ENCODE measurements at regions not wholly inside any gene's neighbourhood (a gene's known extent, or its start where the extent isn't known, plus 50 kb on each side); places are given as distances from the start of the nearest gene placed in this dataset.

DNA sequence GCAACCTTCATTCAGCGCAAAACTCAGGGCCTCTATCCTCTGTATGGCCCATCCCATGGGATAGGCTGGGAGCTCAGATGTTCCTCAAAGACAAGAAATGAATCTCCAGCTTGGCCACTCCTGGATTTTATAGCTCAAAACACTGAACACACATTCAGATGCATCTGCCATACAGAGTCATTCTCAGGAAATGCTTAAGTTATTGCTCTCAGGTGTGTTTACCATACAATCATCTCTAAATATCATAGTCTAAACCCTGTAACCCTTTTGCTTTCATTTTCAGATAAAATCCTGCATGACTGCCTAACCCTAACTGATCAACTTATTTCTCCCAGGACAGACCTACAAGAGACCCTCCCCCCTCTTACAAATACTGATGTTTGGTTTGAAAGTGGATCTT lies 140.9 kb upstream of the FMR1 start:
- no peaks in the 10 kb centered on the region for H3K79me2 ChIP-seq (ENCODE audit: insufficient read depth, low read depth, low read length)
- POLR2A ChIA-PET = no interaction called here
- H2AFZ ChIP-seq (ENCODE audit: low read length) = no peak overlapping the region
- H3K4me1 ChIP-seq (ENCODE audit: insufficient read depth, low read length, poor library complexity, severe bottlenecking) = no peaks in the 10 kb centered on the region
- H3K27ac ChIP-seq (ENCODE audit: low read depth, low read length, poor library complexity, severe bottlenecking) = no peak overlapping the region
- BruUV-seq (replicated peaks) = no TSS peak
- H3K9me3 ChIP-seq (ENCODE audit: low read length) = no peaks in the 10 kb centered on the region
- CTCF ChIA-PET (ENCODE audit: unreplicated experiment) = no interaction called here
- H3K4me2 ChIP-seq (ENCODE audit: low read length) = no peak overlapping the region
- DNase-seq (ENCODE audit: low spot score) = no peak
- H3K4me3 ChIP-seq (ENCODE audit: low read depth, low read length, poor library complexity, severe bottlenecking) = no peak overlapping the region
- no peaks in the 10 kb centered on the region for H3K36me3 ChIP-seq (ENCODE audit: insufficient read depth, low read length)
- no peaks in the 10 kb centered on the region for H3K9me2 ChIP-seq (ENCODE audit: insufficient read depth, low read length)
- TF ChIP-seq EZH2phosphoT487 (IDR thresholded peaks at IDR 0.05; ENCODE audit: borderline replicate concordance, low read depth, low read length) = no peak
- TF ChIP-seq, protein P1, sequence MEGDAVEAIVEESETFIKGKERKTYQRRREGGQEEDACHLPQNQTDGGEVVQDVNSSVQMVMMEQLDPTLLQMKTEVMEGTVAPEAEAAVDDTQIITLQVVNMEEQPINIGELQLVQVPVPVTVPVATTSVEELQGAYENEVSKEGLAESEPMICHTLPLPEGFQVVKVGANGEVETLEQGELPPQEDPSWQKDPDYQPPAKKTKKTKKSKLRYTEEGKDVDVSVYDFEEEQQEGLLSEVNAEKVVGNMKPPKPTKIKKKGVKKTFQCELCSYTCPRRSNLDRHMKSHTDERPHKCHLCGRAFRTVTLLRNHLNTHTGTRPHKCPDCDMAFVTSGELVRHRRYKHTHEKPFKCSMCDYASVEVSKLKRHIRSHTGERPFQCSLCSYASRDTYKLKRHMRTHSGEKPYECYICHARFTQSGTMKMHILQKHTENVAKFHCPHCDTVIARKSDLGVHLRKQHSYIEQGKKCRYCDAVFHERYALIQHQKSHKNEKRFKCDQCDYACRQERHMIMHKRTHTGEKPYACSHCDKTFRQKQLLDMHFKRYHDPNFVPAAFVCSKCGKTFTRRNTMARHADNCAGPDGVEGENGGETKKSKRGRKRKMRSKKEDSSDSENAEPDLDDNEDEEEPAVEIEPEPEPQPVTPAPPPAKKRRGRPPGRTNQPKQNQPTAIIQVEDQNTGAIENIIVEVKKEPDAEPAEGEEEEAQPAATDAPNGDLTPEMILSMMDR (conservative IDR thresholded peaks at IDR 0.05; ENCODE audit: low read length) = no peak
- H4K20me1 ChIP-seq (ENCODE audit: insufficient read depth, low read length) = no peaks in the 10 kb centered on the region
- intact Hi-C loops (cut with micrococcal nuclease; ENCODE audit: unreplicated experiment) = no loop called here

DNA sequence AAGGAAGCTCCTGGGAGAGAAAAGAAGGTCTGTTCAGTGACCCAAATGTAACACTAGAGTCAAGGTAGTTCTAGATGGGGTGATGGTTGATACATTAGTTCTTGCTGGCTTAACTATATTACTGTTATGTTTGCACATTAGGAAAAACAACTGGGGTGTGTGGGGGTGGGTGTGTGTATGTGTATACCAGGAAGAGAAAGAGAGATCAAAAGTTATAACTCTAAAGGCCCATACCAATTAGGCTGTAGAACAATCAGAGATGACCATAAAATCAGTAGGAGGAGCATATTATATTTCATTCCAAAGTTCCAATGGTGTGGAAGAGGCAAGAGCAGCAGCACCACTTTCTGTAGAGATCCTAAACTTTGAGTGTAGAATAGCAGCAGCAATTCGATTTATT lies 134.7 kb upstream of the FMR1 start:
- no peaks in the 10 kb centered on the region for H3K9me3 ChIP-seq (ENCODE audit: low read length)
- no peaks in the 10 kb centered on the region for H3K9me2 ChIP-seq (ENCODE audit: insufficient read depth, low read length)
- POLR2A ChIA-PET = no interaction called here
- no peak overlapping the region for H3K27ac ChIP-seq (ENCODE audit: low read depth, low read length, poor library complexity, severe bottlenecking)
- DNase-seq (ENCODE audit: low spot score) = no peak
- H3K4me3 ChIP-seq (ENCODE audit: low read depth, low read length, poor library complexity, severe bottlenecking) = no peak overlapping the region
- TF ChIP-seq, protein P1 (conservative IDR thresholded peaks at IDR 0.05; ENCODE audit: low read length) = no peak
- no peak for TF ChIP-seq EZH2phosphoT487 (IDR thresholded peaks at IDR 0.05; ENCODE audit: borderline replicate concordance, low read depth, low read length)
- H3K4me2 ChIP-seq (ENCODE audit: low read length) = no peak overlapping the region
- no peaks in the 10 kb centered on the region for H4K20me1 ChIP-seq (ENCODE audit: insufficient read depth, low read length)
- H3K79me2 ChIP-seq (ENCODE audit: insufficient read depth, low read depth, low read length) = no peaks in the 10 kb centered on the region
- no peaks in the 10 kb centered on the region for H3K36me3 ChIP-seq (ENCODE audit: insufficient read depth, low read length)
- no TSS peak for BruUV-seq (replicated peaks)
- CTCF ChIA-PET (ENCODE audit: unreplicated experiment) = no interaction called here
- no peaks in the 10 kb centered on the region for H3K4me1 ChIP-seq (ENCODE audit: insufficient read depth, low read length, poor library complexity, severe bottlenecking)
- intact Hi-C loops (cut with micrococcal nuclease; ENCODE audit: unreplicated experiment) = no loop called here
- no peak overlapping the region for H2AFZ ChIP-seq (ENCODE audit: low read length)

DNA sequence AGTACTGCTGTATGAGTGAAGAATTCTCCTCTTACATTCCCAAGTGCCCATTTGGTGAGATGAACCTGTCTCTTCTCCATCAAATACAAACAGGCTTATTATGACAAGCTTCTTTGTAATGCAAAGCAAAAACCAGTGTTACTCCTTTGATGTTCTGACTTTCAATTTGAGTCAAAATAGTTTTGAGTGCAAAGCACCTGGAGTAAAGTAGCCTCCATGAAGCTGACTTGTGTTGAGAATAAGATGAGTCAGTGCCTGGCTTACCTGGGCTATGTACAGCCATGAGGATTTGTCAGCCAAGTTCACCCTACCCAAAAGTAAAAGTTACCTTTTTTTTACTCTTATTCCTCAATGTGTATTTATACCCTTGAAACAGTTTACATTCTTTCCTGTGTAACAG lies 132.5 kb upstream of the FMR1 start:
- H3K27ac ChIP-seq (ENCODE audit: low read depth, low read length, poor library complexity, severe bottlenecking) = no peak overlapping the region
- H3K4me3 ChIP-seq (ENCODE audit: low read depth, low read length, poor library complexity, severe bottlenecking) = no peak overlapping the region
- no peak overlapping the region for H2AFZ ChIP-seq (ENCODE audit: low read length)
- DNase-seq (ENCODE audit: low spot score) = no peak
- H4K20me1 ChIP-seq (ENCODE audit: insufficient read depth, low read length) = no peaks in the 10 kb centered on the region
- H3K9me2 ChIP-seq (ENCODE audit: insufficient read depth, low read length) = no peaks in the 10 kb centered on the region
- CTCF ChIA-PET (ENCODE audit: unreplicated experiment) = no interaction called here
- POLR2A ChIA-PET = no interaction called here
- no peaks in the 10 kb centered on the region for H3K79me2 ChIP-seq (ENCODE audit: insufficient read depth, low read depth, low read length)
- TF ChIP-seq, protein P1 (conservative IDR thresholded peaks at IDR 0.05; ENCODE audit: low read length) = no peak
- no peak for TF ChIP-seq EZH2phosphoT487 (IDR thresholded peaks at IDR 0.05; ENCODE audit: borderline replicate concordance, low read depth, low read length)
- intact Hi-C loops (cut with micrococcal nuclease; ENCODE audit: unreplicated experiment) = no loop called here
- H3K4me1 ChIP-seq (ENCODE audit: insufficient read depth, low read length, poor library complexity, severe bottlenecking) = no peaks in the 10 kb centered on the region
- H3K9me3 ChIP-seq (ENCODE audit: low read length) = no peaks in the 10 kb centered on the region
- no peak overlapping the region for H3K4me2 ChIP-seq (ENCODE audit: low read length)
- no peaks in the 10 kb centered on the region for H3K36me3 ChIP-seq (ENCODE audit: insufficient read depth, low read length)
- no TSS peak for BruUV-seq (replicated peaks)
